ENCODE measurements at regions not wholly inside any gene's neighbourhood (a gene's known extent, or its start where the extent isn't known, plus 50 kb on each side); places are given as distances from the start of the nearest gene placed in this dataset.

- DNase-seq, result no peak
- Mint-ChIP-seq H3K27me3 (ENCODE audit: low read depth) (peaks cover 2% of the 10 kb centered on the region), H3K36me3 (ENCODE audit: insufficient read depth in 1 of 3, low read depth in 3 of 3) (no peaks in the 10 kb centered on the region), H3K4me1 (no peaks in the 10 kb centered on the region), H3K27ac (no peak overlapping the region), H3K9me3 (no peaks in the 10 kb centered on the region), H3K4me3 (no peak overlapping the region)
- Histone ChIP-seq H3K4me2 (ENCODE audit: insufficient read depth, insufficient read length, low read length) (no peak overlapping the region), H3K27me3 (ENCODE audit: insufficient read depth, low read length) (no peaks in the 10 kb centered on the region), H3K14ac (ENCODE audit: insufficient read depth, low read length) (no peak overlapping the region), H2AK5ac (ENCODE audit: insufficient read length, low read length) (no peak overlapping the region), H4K5ac (ENCODE audit: insufficient read length, low read depth, low read length) (no peak overlapping the region), H2AFZ (ENCODE audit: low read length) (no peak overlapping the region), H4K8ac (replicated peaks; ENCODE audit: insufficient read length, low read depth, low read length) (no peak overlapping the region), H3K4ac (ENCODE audit: low read depth, low read length) (no peak overlapping the region), H4K91ac (ENCODE audit: insufficient read length, low read depth, low read length) (no peak overlapping the region), H2BK20ac (ENCODE audit: low read depth, low read length, poor library complexity, severe bottlenecking) (no peak overlapping the region), H4K20me1 (ENCODE audit: control insufficient read depth, insufficient read depth, insufficient read length) (no peaks in the 10 kb centered on the region), H3K79me2 (ENCODE audit: insufficient read depth, low read length) (no peaks in the 10 kb centered on the region), H2BK120ac (ENCODE audit: low read depth, low read length, poor library complexity, severe bottlenecking) (no peak overlapping the region), H3K9ac (ENCODE audit: extremely low read depth, insufficient read length, low read length) (no peak overlapping the region), H3K27ac (ENCODE audit: insufficient read length, low read depth, low read length) (no peak overlapping the region), H2BK12ac (ENCODE audit: insufficient read length, low read depth, low read length) (no peak overlapping the region), H3K23me2 (ENCODE audit: insufficient read length, low read depth, low read length, poor library complexity, severe bottlenecking) (no peaks in the 10 kb centered on the region), H3K79me1 (ENCODE audit: insufficient read depth, low read depth, low read length, poor library complexity, severe bottlenecking) (peaks cover 2% of the 10 kb centered on the region), H3K4me1 (ENCODE audit: insufficient read depth, low read length) (no peaks in the 10 kb centered on the region), H3K18ac (ENCODE audit: insufficient read length, low read depth, low read length) (no peak overlapping the region), H2BK5ac (ENCODE audit: insufficient read length, low read length) (no peak overlapping the region), H3K56ac (ENCODE audit: insufficient read length, low read depth, low read length) (no peak overlapping the region), H2BK15ac (ENCODE audit: low read depth, low read length) (no peak overlapping the region), H3K9me3 (ENCODE audit: control insufficient read depth, low read depth, low read length) (no peaks in the 10 kb centered on the region), H3T11ph (ENCODE audit: low read length) (no peak overlapping the region), H3K23ac (ENCODE audit: insufficient read length, low read depth, low read length) (no peak overlapping the region)
- WGBS (ENCODE audit: extremely low coverage, insufficient read length, low lambda C conversion rate), result no CpG with 5 or more reads among the region's 2 CpGs
- TF ChIP-seq CTCF (conservative IDR thresholded peaks at IDR 0.05), result no peak
Observed at GRCh38 chr2:173436088-173436487, 81.4 kb downstream of the CDCA7 start.
